Kidney epithelial cell (primary cell): ENCODE measurements at regions not wholly inside any gene's neighbourhood (a gene's known extent, or its start where the extent isn't known, plus 50 kb on each side); places are given as distances from the start of the nearest gene placed in this dataset.

Experiments used
- DNase-seq: peaks from one replicate; pipeline ENCODE4 v3.0.0-alpha.2; 2010; ENCODE audit warnings: low read depth
- H3K27me3 ChIP-seq: 2 replicates; pipeline ENCODE4 v1.6.0; 2011; ENCODE audit warnings: low read length; ENCODE audit not compliant: control insufficient read depth, insufficient read depth
- H3K36me3 ChIP-seq: 2 replicates; pipeline ENCODE4 v1.5.1; 2011; ENCODE audit warnings: low read length; ENCODE audit not compliant: control insufficient read depth, insufficient read depth
- H3K4me3 ChIP-seq: 2 replicates; pipeline ENCODE4 v1.5.1; 2011; ENCODE audit warnings: low read depth, mild to moderate bottlenecking, control low read depth, low read length
- CTCF ChIP-seq: IDR thresholded peaks from 2 replicates; pipeline ENCODE4 v1.5.1; 2011; ENCODE audit warnings: mild to moderate bottlenecking, moderate library complexity, low read length, control low read depth, inconsistent platforms; ENCODE audit not compliant: insufficient read depth, poor library complexity, severe bottlenecking

- Histone ChIP-seq H3K36me3 (no peaks in the 10 kb centered on the region), H3K4me3 (no peak overlapping the region), H3K27me3 (no peaks in the 10 kb centered on the region)
- TF ChIP-seq CTCF, result no peak
- no peak for DNase-seq
Measured at GRCh38 chr3:112740835-112741234, 99.9 kb upstream of the CCDC80 start.

GRCh38 chr3:112739252-112739965 is 98.5 kb upstream of the CCDC80 start:
- no peak for TF ChIP-seq CTCF
- H3K27me3 ChIP-seq, result no peaks in the 10 kb centered on the region
- H3K36me3 ChIP-seq, result no peaks in the 10 kb centered on the region
- no peak overlapping the region for H3K4me3 ChIP-seq
- no peak for DNase-seq

GRCh38 chr3:112738366-112738765 is 97.4 kb upstream of the CCDC80 start:
- no peak for TF ChIP-seq CTCF
- DNase-seq, result no peak
- Histone ChIP-seq H3K27me3 (no peaks in the 10 kb centered on the region), H3K36me3 (no peaks in the 10 kb centered on the region), H3K4me3 (no peak overlapping the region)

DNA sequence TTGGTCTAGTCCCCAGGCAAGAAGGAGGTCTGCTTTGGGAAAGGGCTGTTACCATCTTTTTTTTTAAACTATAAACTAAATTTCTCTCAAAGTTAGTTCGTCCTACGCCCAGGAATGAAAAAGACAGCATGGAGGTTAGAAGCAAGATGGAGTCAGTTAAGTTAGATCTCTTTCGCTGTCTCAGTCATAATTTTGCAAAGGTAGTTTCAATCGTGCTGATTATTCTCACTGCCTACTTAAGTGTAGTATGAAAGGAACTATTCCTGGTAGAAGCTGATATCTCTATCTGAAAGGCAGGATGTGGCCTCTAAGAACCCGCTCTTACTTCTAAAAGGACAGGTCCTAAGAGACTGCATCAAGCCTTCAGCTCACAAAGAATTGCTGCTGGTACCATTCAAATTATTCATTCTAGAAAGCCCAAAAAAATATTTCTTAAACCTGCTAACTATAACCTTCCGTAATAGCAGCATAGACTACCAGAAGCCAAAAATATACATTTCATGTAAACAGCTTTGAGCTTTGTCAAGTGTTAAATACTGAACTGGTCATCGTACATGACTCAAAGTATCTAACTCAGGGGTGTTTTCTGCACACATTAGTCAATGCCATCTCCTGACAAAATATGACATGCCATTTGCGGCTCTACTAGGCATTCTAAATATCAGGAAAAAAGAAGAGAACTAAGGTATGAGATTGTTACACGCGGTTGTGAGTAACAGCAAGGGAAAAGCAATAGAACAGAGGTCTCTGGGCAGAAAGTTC is 96.0 kb upstream of the CCDC80 start:
- no peaks in the 10 kb centered on the region for H3K36me3 ChIP-seq

DNA sequence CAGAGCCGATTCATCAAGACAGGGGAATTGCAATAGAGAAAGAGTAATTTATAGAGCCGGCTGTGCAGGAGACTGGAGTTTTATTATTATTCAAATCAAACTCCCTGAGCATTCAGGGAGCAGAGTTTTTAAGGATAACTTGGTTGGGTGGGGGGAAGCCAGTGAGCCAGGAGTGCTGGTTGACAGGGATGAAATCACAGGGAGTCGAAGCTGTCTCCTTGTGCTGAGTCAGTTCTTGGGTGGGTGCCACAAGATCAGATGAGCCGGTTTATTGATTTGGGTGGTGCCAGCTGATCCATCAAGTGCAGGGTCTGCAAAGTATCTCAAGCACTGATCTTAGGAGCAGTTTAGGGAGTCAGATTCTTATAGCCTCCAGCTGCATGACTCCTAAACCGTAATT is 95.4 kb upstream of the CCDC80 start:
- no peak for DNase-seq
- Histone ChIP-seq H3K27me3 (no peaks in the 10 kb centered on the region), H3K36me3 (no peaks in the 10 kb centered on the region), H3K4me3 (no peak overlapping the region)
- TF ChIP-seq CTCF, result no peak

More for the DNA sequence above, 96.0 kb upstream of the CCDC80 start:
- H3K4me3 ChIP-seq, result no peak overlapping the region
- DNase-seq, result no peak
- no peak for TF ChIP-seq CTCF
- H3K27me3 ChIP-seq, result no peaks in the 10 kb centered on the region
